T-helper 1 cell treated with Interleukin-12 subunit alpha and Interleukin-12 subunit beta and Interleukin-4 antibody, amounts not matched to agents 30 ng/mL and 1 ng/mL, for 36 hours (primary cell): ENCODE measurements at regions not wholly inside any gene's neighbourhood (a gene's known extent, or its start where the extent isn't known, plus 50 kb on each side); places are given as distances from the start of the nearest gene placed in this dataset.

Source experiments
- intact Hi-C: fragments of 100-400 bp; cut with micrococcal nuclease; formaldehyde crosslinking; loops from one replicate; pipeline ENCODE4 v1.15.1; 2024

- intact Hi-C loops = no loop called here
Measured at GRCh38 chr14:82113710-82114109, 580.1 kb upstream of the SEL1L start.

GRCh38 chr14:82116721-82117120, 583.1 kb upstream of the SEL1L start:
- intact Hi-C loops = no loop called here

GRCh38 chr14:82122655-82123054, 589.0 kb upstream of the SEL1L start:
- intact Hi-C loops = no loop called here

- intact Hi-C loops = no loop called here
Measured at GRCh38 chr14:82124511-82124910, 590.9 kb upstream of the SEL1L start.

- intact Hi-C loops = no loop called here
Measured at GRCh38 chr14:82126006-82126405, 592.4 kb upstream of the SEL1L start.

GRCh38 chr14:82134411-82134810, 600.8 kb upstream of the SEL1L start:
- intact Hi-C loops = no loop called here

- intact Hi-C loops = no loop called here
Measured at GRCh38 chr14:82138431-82138830, 604.8 kb upstream of the SEL1L start.

GRCh38 chr14:82146846-82147245, 613.2 kb upstream of the SEL1L start:
- intact Hi-C loops = no loop called here

- intact Hi-C loops = no loop called here
Measured at GRCh38 chr14:82153689-82154088, 620.0 kb upstream of the SEL1L start.

GRCh38 chr14:82159624-82160023, 626.0 kb upstream of the SEL1L start:
- intact Hi-C loops = no loop called here

- intact Hi-C loops = no loop called here
Measured at GRCh38 chr14:82180139-82180538, 646.5 kb upstream of the SEL1L start.

- intact Hi-C loops = no loop called here
Measured at GRCh38 chr14:82182646-82183045, 649.0 kb upstream of the SEL1L start.

- intact Hi-C loops = no loop called here
Measured at GRCh38 chr14:82190742-82191141, 657.1 kb upstream of the SEL1L start.

- intact Hi-C loops = no loop called here
Measured at GRCh38 chr14:82192387-82192786, 658.7 kb upstream of the SEL1L start.

GRCh38 chr14:82223276-82223675, 689.6 kb upstream of the SEL1L start:
- intact Hi-C loops = no loop called here

- intact Hi-C loops = no loop called here
Measured at GRCh38 chr14:82224610-82225009, 691.0 kb upstream of the SEL1L start.

GRCh38 chr14:82230748-82231147, 697.1 kb upstream of the SEL1L start:
- intact Hi-C loops = no loop called here

- intact Hi-C loops = no loop called here
Measured at GRCh38 chr14:82238649-82239048, 705.0 kb upstream of the SEL1L start.

GRCh38 chr14:82239223-82239622, 705.6 kb upstream of the SEL1L start:
- intact Hi-C loops = no loop called here

- intact Hi-C loops = no loop called here
Measured at GRCh38 chr14:82244791-82245190, 711.1 kb upstream of the SEL1L start.

- intact Hi-C loops = no loop called here
Measured at GRCh38 chr14:82251494-82251893, 717.8 kb upstream of the SEL1L start.

GRCh38 chr14:82270286-82270685, 736.6 kb upstream of the SEL1L start:
- intact Hi-C loops = no loop called here

GRCh38 chr14:82298811-82299210, 765.2 kb upstream of the SEL1L start:
- intact Hi-C loops = no loop called here

- intact Hi-C loops = no loop called here
Measured at GRCh38 chr14:82309199-82309598, 775.5 kb upstream of the SEL1L start.
